Neural progenitor cell (in vitro differentiated cells): ENCODE measurements at regions not wholly inside any gene's neighbourhood (a gene's known extent, or its start where the extent isn't known, plus 50 kb on each side); places are given as distances from the start of the nearest gene placed in this dataset.

Experiments
- CTCF ChIP-seq: fragments of 200-600 bp; sonication (generic); IDR thresholded peaks from 2 replicates; pipeline ENCODE4 v1.5.1; 2017; ENCODE audit warnings: antibody characterized with exemption, mild to moderate bottlenecking
- EZH2 ChIP-seq: fragments of 200-600 bp; sonication (generic); IDR thresholded peaks from 2 replicates; pipeline ENCODE4 v1.6.1; 2017; ENCODE audit warnings: antibody characterized with exemption, mild to moderate bottlenecking, moderate library complexity
- EZH2phosphoT487 ChIP-seq: fragments of 200-600 bp; sonication (generic); IDR thresholded peaks from 2 replicates; pipeline ENCODE4 v1.6.1; 2017; ENCODE audit warnings: antibody characterized with exemption

GRCh38 chr3:152030320-152030719 lies 156.9 kb downstream of the SUCNR1 start:
- TF ChIP-seq CTCF (no peak), EZH2phosphoT487 (no peak), EZH2 (no peak)
